Posterior cingulate gyrus (tissue), 11 donors: ENCODE measurements at regions not wholly inside any gene's neighbourhood (a gene's known extent, or its start where the extent isn't known, plus 50 kb on each side); places are given as distances from the start of the nearest gene placed in this dataset.

Experiments
- DNase-seq, 10 donors: peaks; one replicate each; pipeline versions ENCODE4 v3.0.0 to v3.0.0-alpha.2; 2020 to 2021; ENCODE audit warnings: mixed read lengths in 3 of 10
- intact Hi-C: fragments of 100-400 bp; cut with DNase I; formaldehyde crosslinking; loops from one replicate; pipeline ENCODE4 v1.15.1; 2023

DNA sequence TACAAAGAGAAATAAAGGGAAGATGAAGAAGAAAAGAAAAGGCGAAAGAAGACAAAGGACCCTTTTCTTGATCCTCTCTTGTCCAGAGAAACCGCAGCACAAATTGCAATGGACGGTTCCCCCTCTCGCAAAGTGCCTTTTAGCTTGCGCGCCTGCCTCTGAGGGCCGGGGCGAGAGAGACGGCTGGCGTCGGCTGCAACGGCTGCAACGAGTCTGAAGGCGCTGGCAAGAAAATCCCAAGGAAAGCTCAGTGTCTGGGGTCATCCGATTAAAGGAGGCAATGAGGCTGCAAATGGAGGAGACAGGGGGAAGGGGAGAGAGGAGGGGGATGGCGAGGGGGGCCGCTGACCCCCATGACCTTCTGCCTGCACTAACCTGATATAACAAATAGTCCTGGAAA, 671.5 kb downstream of the MED13L start:
- intact Hi-C loops = no loop called here
- no peak for DNase-seq

DNA sequence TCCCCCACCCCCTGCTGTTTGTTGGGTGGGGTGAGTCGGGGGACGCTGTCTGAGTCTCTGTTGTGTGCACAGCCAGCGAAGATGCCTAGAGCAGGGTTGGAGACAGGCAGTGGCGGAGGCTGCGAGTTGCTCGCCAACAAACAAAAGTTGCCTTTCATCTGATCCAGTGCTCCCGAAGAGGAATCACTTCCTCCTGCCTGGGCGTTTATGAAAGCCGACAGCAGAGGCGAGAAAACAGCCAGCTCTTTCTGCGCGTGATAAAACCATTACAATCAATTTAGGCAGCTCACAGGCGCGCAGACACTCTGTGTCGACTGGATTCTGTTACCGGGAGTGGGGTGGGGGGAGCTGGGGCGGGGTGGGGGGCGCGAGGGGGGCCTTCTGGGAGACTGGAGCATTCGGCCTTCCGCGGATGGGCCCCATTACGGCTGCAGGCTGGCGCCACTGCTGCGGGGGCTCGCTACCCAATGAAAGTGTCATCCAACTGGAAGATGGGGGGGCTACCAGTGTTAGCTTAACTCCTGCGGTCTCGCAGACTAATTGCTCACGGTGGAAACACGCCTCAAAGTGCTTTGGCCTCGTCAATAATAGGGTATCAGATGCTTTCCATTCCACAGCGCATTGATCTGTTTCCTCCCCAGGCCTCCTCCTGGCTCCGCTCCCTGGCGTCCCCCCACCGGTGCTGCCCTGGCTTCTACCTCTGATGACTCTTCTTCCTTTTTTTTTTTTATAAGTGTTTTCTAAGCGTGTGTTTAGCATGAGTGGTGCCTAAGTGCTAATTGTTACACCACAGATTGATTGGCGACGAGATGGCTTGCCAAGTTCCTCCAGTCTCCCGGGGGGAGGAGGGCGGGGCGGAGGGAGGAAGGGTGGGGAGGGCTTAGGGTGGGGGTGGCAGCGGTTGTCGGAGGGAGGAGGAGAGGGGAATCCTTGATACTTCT, 678.4 kb downstream of the MED13L start:
- intact Hi-C loops = no loop called here

DNA sequence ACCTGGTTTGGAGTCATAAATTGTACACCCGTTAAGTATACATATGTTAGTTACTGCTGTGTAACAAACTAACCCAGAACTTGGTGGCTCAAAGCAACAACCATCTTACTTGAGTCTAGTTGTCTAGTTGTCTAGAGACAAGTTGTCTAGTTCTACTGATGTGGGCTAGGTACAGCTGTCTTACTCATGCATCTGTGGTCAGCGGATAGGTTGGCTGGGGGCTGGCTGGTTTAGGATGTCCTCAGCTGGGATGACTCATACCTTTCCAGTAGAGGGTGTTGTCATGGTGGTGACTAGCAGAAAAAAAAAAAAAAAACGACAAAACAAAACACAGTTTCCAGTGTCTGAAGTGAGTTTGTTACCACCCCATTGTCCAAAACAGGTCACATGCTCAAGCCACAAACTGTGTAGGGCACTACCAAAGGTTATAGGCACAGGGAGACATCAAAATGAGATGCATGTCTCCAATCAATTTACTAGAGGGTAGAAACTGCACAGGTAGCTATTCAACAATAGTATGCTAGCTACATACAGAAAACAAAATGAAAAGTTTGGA, 680.3 kb downstream of the MED13L start:
- no peak for DNase-seq
- intact Hi-C loops = no loop called here

More for the DNA sequence above, 678.4 kb downstream of the MED13L start:
- peak in 8 of 10 donors; percentile 19 to 89 (median 40) for DNase-seq

DNA sequence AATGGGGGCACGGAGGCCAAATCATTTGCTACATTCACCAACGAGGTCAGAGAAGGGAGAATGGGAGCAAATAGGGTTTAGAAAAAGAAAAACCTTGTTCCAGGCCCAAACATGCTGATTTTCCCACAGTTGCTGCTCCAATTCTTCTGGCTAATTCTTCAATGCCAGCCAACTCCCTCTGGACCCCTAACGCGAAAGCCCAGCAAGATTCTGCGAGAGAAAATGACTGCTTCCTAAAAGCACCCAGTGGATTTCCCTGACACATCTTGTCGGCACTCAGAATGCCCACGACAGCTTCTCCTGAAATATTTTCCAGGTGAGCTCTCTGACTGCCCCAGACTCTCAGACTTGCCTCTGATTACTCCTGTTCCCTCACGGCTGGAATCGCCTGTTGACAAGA, 689.4 kb downstream of the MED13L start:
- intact Hi-C loops = no loop called here
- DNase-seq = no peak

DNA sequence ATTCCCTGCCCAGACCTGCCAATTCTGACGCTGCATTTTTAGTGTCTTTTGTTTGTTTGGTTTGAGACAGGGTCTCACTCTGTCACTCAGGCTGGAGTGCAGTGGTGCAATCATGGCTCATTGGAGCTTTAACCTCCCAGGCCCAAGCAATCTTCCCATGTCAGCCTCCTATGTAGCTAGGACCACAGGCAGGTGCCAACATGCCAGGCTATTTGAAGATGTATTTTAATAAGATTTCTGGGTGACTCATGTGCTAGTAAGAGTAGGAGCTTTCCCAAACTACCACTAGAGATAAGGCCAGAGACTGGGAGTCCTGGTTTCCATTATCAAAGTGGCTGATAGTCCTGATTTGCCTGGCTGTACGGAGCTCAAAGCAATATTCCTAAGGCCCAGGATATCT, 693.3 kb downstream of the MED13L start:
- DNase-seq = no peak
- intact Hi-C loops = no loop called here

DNA sequence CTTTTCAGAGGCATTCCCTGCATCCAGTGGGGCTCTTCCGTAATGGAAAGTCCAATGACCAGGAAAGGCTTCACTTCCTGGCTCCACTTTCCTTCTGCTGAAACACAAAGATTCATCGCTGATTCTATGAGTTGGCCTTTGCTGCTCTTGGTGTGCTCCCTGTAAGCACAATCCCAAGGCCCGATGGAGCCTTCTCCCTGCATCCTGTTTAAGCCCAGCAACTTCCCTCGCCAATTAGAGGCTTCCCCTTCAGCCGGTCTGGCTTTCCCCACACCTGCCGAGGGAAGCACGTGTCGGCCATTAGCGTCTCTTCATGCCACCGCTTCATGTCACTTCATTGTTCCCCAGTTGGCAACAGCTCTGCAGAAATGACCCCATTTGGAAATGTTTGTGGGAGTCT, 693.9 kb downstream of the MED13L start:
- intact Hi-C loops = no loop called here
- no peak for DNase-seq

DNA sequence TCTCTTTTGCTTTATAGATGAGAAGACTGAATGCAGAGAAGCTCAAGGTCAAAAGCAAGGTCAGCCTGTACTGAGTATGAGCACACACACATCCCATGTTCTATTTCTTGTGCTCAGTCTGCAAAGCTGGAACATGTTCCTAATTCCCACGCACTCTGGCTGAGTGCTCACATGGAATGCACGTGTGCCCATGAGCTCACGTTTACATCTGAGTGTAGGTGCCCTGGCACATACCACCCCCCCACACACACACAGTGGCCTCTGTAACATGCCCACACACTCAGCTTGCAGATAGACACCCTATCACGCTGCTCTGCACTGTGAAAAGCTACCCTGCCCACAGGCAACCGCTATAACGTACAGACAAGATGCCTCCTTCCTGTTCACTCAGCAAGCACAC, 700.1 kb downstream of the MED13L start:
- intact Hi-C loops = no loop called here
- DNase-seq = no peak

DNA sequence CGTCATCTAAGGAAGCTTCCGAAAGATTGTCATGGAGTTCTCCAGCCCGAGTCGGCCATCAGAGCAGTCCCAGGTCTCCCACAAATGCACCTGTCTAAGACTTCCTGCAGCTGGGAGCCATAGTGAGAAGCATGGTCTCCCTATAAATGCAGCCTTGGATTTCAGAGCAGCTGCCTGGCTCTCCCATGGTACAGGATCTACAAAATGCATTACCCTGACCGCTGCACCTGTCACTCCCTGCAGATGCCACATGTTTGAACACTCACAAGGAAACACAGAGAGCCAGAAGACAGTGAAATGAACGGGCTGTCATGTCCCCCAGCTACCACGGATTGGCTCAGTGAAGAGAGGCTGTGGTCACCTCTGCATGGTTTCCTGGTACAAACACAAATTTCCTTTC, 702.7 kb downstream of the MED13L start:
- DNase-seq = no peak
- intact Hi-C loops = no loop called here

DNA sequence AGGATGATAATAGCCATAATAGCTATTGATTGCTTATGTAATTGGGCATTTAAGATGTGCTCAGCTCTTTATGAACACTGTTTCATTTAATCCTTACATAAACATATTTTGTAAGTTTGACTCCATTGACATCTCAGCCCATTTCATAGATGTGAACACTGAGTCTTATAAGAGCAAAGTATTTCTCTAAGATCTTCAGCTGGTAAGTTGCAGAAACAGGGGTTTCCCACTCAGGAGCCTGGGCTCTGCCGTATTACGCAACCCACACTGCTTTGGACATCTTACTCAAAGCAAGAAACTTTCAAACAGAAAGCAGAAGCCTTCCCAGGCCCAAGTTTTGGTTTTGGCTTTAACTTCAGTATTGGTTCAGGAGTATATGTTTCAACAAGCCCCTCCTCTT, 705.1 kb downstream of the MED13L start:
- intact Hi-C loops = no loop called here
- DNase-seq = no peak

DNA sequence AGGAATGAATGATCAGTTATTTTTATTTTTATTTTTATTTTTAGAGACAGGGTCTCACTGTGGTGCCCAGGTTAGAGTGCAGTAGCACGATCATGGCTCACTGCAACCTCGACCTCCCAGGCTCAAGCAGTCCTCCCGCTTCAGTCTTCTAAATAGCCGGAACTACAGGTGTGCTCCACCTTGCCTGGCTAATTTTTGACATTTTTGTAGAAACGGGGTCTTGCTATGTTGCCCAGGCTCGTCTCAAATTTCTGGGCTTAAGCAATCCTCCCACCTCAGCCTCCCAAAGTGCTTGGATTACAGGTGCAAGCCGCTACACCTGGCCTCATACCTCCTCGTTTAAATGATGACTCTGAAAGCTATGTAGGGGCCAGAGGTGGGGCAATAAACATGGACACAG, 706.0 kb downstream of the MED13L start:
- intact Hi-C loops = no loop called here
- DNase-seq = no peak

DNA sequence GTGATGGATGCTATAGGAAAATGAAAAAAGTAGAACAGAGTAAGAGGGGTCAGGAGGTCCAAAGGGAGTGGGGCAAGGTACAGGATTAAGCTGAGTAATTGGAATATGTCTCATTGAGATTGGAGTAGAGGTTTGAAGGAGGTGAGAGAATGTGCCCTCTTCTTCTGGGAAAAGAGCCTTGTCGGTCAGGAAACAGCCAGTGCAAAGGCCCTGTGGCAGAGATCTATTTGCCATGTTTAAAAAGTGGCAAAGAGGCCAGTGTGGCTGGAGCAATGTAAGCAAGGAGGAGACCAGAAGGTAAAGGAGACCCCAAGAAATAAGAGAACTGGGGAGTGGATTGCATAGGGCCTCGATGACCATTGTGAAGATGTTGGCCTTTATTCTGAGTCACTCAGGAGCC, 706.5 kb downstream of the MED13L start:
- no peak for DNase-seq
- intact Hi-C loops = no loop called here

DNA sequence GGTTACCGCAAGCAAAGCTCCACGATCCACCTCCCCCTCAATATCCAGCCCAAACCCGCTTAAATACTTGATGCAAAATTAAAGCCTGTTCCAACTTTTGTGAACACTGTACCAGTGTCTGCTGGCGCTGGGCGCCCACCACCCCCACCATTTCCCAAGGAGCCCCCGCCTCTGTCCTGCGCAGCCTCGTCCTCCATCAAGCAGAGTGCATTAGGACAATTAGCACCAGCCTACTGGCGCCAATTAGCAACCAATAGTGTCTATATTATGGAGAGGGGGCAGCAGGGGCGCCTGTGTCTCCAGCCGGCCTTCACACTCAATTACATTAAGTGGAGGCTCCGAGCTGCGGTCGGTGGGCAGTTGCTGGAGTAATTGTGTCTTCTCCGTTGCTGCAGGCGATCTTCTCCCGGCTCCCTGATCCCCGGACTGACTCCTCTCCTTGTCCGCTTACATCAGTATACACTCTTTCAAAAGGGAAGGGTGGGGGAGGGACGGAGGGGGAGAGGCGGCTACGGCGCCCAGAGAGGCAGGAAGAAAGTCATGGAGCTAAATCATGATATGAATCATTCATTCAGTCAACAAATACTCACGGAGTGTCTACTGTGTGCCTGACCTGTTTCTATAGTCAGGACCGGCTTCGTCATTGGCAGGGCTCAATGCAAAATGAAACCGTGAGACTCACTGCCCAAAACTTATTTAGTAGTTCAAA, 707.3 kb downstream of the MED13L start:
- peak in 1 of 10 donors; percentile 85 for DNase-seq
- intact Hi-C loops = no loop called here

DNA sequence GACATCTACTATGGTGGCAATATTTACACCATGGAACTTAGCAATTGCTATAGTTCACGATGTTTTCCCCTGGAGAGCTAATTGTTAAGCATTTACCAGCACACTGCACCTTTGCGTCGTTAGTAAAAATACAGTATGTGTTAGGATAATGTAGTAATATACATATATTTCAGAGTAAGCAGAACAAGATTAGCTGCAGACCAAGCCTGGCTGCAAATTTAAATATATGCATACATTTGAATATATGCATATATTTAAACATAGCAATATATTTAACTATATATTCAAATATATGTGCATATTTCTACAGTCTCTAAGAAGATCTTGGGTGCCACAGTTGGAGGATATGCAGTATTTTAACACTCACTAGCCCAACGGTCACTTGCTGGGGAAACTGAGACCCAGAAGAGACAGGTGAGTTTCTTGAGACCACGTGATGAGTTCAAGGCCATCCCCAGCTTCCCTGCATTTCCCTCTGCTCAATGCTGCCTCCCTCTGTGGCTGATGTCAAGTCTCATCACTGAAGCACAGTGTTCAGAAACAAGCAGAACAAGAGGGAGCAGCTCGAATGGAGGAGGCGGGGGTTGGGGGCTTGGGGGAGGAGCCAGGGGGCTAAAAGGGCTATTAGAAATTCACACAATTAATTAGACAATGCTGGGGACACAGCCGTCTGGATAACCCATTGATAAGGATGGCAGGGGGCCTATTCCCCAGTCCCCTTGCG, 708.0 kb downstream of the MED13L start:
- intact Hi-C loops = no loop called here
- peak in 6 of 10 donors; percentile 17 to 79 (median 30) for DNase-seq

DNA sequence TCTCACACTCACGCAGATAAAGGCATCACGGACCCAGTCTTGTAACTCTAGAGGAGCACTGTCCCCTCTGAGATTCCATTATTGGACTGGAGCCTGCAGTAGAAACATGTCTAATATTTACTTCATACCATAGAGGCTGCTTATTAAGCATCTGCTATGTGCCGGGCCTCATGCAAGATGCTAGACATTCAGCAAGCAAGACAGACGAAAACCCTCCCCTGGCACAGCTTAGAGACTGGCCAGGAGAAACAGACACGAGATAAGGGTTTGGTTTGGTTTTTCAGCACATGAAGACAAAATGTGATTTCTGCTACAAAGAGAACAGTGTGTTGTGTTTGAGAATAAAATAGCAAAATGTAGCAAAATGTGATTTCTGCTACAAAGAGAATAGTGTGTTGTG, 719.2 kb downstream of the MED13L start:
- intact Hi-C loops = no loop called here
- DNase-seq = no peak

DNA sequence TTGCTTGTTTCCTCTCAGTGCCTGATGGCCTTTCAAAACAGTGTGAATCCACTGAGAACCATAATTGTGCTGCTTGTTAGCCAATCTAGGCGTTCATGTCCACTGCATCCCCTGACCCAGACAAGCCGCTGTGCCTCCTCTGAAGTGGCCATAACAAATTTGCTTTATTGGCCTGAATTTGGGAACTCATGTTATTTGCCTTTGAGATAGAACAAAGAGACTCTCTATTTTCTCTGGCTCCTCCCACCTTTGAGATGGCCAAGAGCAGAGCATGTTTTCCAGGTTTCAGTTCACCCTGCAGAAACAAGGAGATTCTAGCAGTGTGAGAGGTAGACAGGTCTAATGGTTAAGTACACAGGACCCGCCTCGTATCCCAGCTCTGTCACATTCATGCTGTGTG, 723.9 kb downstream of the MED13L start:
- DNase-seq = no peak
- intact Hi-C loops = no loop called here

DNA sequence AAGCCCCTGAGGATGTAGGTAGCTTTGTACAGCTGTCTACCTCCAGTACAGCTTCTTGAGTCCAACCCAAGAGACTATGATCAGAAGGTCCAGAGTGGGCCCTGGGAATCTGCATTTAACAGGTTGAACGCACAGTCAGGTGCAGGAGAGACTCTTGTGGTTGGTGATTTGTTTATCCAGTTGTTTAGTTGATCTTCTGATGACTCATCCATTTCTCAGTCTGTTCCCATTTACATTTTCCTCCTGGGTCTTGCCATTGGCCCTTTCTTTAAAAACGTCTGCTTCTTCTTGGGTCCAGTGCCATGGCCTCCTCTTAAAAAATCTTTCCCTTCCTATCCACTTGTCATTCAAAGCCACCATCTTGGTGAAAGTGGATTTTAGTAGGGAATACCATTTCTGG, 734.2 kb downstream of the MED13L start:
- no peak for DNase-seq
- intact Hi-C loops = no loop called here

DNA sequence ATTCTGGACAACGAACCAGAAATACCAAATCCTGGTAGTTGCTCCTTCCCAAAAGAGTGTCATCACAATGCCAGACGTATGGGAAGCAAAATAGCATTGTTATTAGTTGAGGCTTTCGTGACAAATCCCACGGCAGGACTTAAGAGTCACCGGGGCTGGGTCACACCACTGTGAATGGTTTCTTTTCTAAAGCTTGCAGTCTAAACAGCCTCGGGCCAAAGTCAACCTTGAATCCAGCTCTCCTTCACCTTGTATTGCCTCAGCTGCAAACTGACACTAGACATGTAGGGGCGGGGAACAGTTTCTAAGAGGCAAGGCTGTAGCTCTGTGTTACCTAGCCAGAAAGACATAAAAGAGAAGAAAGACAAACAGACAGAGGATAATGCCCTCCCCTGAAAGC, 734.8 kb downstream of the MED13L start:
- no peak for DNase-seq
- intact Hi-C loops = no loop called here

DNA sequence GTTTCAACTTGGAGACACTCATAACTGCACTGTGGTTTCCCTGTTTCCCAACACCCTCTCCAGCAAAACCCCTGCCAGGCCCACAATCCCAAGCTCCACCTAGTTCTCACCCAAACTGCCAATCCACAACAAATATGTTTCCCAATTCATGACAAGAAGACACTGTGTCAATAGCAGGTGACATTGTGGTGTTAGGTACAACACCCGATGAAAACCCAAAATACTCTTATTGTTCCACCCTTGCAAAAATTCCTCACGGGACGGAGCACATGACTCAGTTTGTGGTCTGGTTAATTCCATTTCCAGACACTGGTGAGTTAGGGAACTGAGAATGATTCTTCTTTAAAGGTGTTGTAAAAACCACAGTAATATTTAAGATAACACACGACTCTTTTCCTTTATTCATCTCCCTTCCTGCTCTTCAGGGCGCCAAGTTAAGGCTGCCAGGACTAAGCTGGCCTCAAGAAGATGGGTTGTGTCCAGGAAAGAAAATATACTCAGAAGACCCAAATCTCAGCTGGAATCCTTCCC, 735.5 kb downstream of the MED13L start:
- DNase-seq = no peak
- intact Hi-C loops = no loop called here

DNA sequence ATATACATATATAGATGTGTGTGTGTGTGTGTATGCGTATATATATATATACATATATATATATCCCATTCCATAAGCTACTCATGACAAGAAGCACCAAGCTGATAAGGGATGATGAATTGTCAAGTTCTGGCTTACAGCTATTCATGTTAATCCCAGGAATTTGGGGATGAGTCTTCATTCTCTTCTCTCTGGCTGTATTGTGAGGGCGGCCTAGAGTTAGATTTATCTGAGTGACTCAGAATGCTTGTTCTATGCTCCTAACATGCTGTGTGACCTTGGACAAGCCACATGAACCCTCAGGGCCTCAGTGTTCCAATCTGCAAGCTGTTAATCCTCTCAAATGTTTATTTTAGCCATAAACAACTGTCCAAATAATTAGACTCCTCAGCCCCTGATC, 749.0 kb downstream of the MED13L start:
- DNase-seq = no peak
- intact Hi-C loops = no loop called here

DNA sequence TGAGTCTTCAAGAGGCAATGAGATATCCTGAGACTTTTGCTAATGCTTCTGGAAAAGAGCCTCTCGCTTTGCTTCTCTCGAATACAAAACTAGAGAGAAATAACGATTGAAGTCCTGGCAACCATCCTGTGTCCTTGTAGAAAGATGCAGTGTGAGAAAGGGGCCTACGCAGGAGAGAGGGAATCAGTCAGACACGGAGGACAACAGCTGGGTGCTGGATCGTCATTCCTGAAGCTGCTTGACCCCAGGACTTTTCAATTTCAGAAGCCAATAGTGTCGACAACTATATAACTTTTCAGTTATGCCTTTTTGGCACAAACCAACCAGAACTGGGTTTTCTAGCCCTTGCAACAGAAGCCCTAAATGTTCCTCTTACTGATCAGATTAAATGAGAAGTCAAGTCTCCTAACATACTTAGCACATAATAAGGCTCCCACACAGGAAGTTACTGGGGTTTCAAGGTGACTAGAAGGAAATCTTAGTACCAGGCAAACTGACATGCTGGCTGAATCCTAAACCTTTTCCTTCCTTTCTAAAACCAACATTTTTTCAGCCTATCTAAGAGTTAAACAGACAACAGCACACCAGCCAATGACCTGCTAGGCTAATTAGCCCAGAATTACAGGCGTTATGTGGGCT, 755.6 kb downstream of the MED13L start:
- DNase-seq = no peak
- intact Hi-C loops = no loop called here
